SK-N-SH (cell line): ENCODE measurements at regions not wholly inside any gene's neighbourhood (a gene's known extent, or its start where the extent isn't known, plus 50 kb on each side); places are given as distances from the start of the nearest gene placed in this dataset.

Source experiments
- CTCF ChIA-PET: fragments of 300-600, 350-600 bp; formaldehyde crosslinking; extraction: SDS; loops from one replicate; lab custom pipeline; 2021; lab: Yijun Ruan, JAX
- POLR2A ChIA-PET: fragments of 350-600 bp; sonication (Branson Sonifier 250); formaldehyde crosslinking; extraction: SDS; loops from one replicate; lab custom pipeline; 2020; ENCODE audit warnings: antibody characterized with exemption, inconsistent platforms; lab: Yijun Ruan, JAX
- DNase-seq: peaks from one replicate; pipeline ENCODE4 v3.0.0; 2012
- H2AFZ ChIP-seq: fragments of 200-600 bp; sonication (generic); 2 replicates; pipeline ENCODE4 v1.8.1; 2016; ENCODE audit warnings: antibody characterized with exemption, mild to moderate bottlenecking, low read depth
- H3F3A ChIP-seq: fragments of 200-600 bp; sonication (generic); replicated peaks from 2 replicates; pipeline ENCODE3; 2016; ENCODE audit warnings: antibody characterized with exemption, mild to moderate bottlenecking; ENCODE audit not compliant: insufficient read depth
- H3K27ac ChIP-seq, 2 experiments: fragments of 200-500 bp in 1 of 2; fragments of 200-600 bp in 1 of 2; sonication (Bioruptor generic) in 1 of 2; sonication (generic), shearing (Covaris generic) in 1 of 2; 2 replicates each; pipeline versions ENCODE4 v1.5.1 to v1.6.1; 2014 to 2016; ENCODE audit warnings: low read depth in 2 of 2, inconsistent platforms in 1 of 2, low read length in 1 of 2, mild to moderate bottlenecking in 1 of 2, mixed read lengths in 1 of 2
- H3K27me3 ChIP-seq: fragments of 200-600 bp; sonication (generic), shearing (Covaris generic); 2 replicates; pipeline ENCODE4 v1.6.1; 2016; ENCODE audit warnings: mixed run types; ENCODE audit not compliant: insufficient read depth
- H3K36me3 ChIP-seq, 2 experiments: fragments of 200-500 bp in 1 of 2; fragments of 200-600 bp in 1 of 2; sonication (Bioruptor generic) in 1 of 2; sonication (generic) in 1 of 2; replicated peaks in 1 of 2; 2 replicates each; pipeline versions ENCODE3 to v1.5.1; 2014 to 2016; ENCODE audit warnings: low read length in 1 of 2, mild to moderate bottlenecking in 1 of 2; ENCODE audit not compliant: insufficient read depth in 2 of 2, control insufficient read depth in 1 of 2
- H3K4me1 ChIP-seq, 2 experiments: fragments of 200-500 bp in 1 of 2; fragments of 200-600 bp in 1 of 2; sonication (Bioruptor generic) in 1 of 2; sonication (generic), shearing (Covaris generic) in 1 of 2; 2 replicates each; pipeline versions ENCODE4 v1.5.1 to v1.6.1; 2014 to 2016; ENCODE audit warnings: low read depth in 1 of 2, low read length in 1 of 2, mixed run types in 1 of 2; ENCODE audit not compliant: insufficient read depth in 2 of 2, control insufficient read depth in 1 of 2
- H3K4me2 ChIP-seq: fragments of 200-600 bp; sonication (generic), shearing (Covaris generic); 2 replicates; pipeline ENCODE4 v1.6.1; 2017; ENCODE audit warnings: mixed run types
- H3K4me3 ChIP-seq, 2 experiments: fragments of 200-500 bp in 1 of 2; fragments of 200-600 bp in 1 of 2; sonication (Bioruptor generic) in 1 of 2; sonication (generic), shearing (Covaris generic) in 1 of 2; 2 replicates each; pipeline versions ENCODE4 v1.5.1 to v1.8.1; 2014 to 2016; ENCODE audit warnings: low read depth in 2 of 2, inconsistent platforms in 1 of 2, low read length in 1 of 2, mild to moderate bottlenecking in 1 of 2, mixed read lengths in 1 of 2, moderate library complexity in 1 of 2
- H3K79me2 ChIP-seq: fragments of 200-600 bp; sonication (generic); 2 replicates; pipeline ENCODE4 v1.8.1; 2017; ENCODE audit warnings: mild to moderate bottlenecking; ENCODE audit not compliant: insufficient read depth
- H3K9ac ChIP-seq: fragments of 200-600 bp; sonication (generic); 2 replicates; pipeline ENCODE4 v1.6.1; 2017; ENCODE audit warnings: mixed run types
- H3K9me2 ChIP-seq: fragments of 200-600 bp; sonication (generic); 2 replicates; pipeline ENCODE4 v1.6.1; 2017; ENCODE audit warnings: mixed run types
- H3K9me3 ChIP-seq: fragments of 200-600 bp; sonication (generic); 2 replicates; pipeline ENCODE4 v1.6.1; 2017; ENCODE audit warnings: mixed run types, mild to moderate bottlenecking, moderate library complexity
- H4K20me1 ChIP-seq: fragments of 200-600 bp; sonication (generic); 2 replicates; pipeline ENCODE4 v1.6.1; 2017; ENCODE audit warnings: mild to moderate bottlenecking, mixed run types; ENCODE audit not compliant: insufficient read depth
- ELF1 ChIP-seq: IDR thresholded peaks from 2 replicates; pipeline ENCODE4 v1.4.0; 2012
- EZH2phosphoT487 ChIP-seq: fragments of 200-600 bp; sonication (generic); IDR thresholded peaks from 2 replicates; pipeline ENCODE4 v1.6.1; 2017; ENCODE audit warnings: low read depth, mixed run types, mild to moderate bottlenecking, antibody characterized with exemption, moderate library complexity, borderline replicate concordance
- FOSL2 ChIP-seq: IDR thresholded peaks from 2 replicates; pipeline ENCODE4 v1.4.0; 2012; ENCODE audit warnings: low read depth, mild to moderate bottlenecking, moderate library complexity, borderline replicate concordance
- FOXJ3 ChIP-seq: sonication (generic); formaldehyde crosslinking; IDR thresholded peaks from 2 replicates; pipeline ENCODE4 v1.5.1; 2020; ENCODE audit warnings: mild to moderate bottlenecking, missing genetic modification reagents
- FOXM1 ChIP-seq: IDR thresholded peaks from 2 replicates; pipeline ENCODE4 v1.4.0; 2012; ENCODE audit warnings: low read depth, mild to moderate bottlenecking
- GABPA ChIP-seq: IDR thresholded peaks from 2 replicates; pipeline ENCODE4 v1.4.0; 2012; ENCODE audit warnings: low read depth, mild to moderate bottlenecking
- GATA2 ChIP-seq: sonication (generic); formaldehyde crosslinking; IDR thresholded peaks from 2 replicates; pipeline ENCODE4 v1.5.0; 2020; ENCODE audit warnings: mild to moderate bottlenecking, missing genetic modification reagents
- JUND ChIP-seq: IDR thresholded peaks from 2 replicates; pipeline ENCODE4 v1.4.0; 2012
- MEF2A ChIP-seq: IDR thresholded peaks from 2 replicates; pipeline ENCODE4 v1.4.0; 2012; ENCODE audit warnings: low read depth, borderline replicate concordance
- RAD21 ChIP-seq: IDR thresholded peaks from 2 replicates; pipeline ENCODE4 v1.6.1; 2012; ENCODE audit warnings: mild to moderate bottlenecking, low read length
- SIN3A ChIP-seq: IDR thresholded peaks from 2 replicates; pipeline ENCODE4 v1.6.1; 2012; ENCODE audit warnings: low read depth, mild to moderate bottlenecking, low read length, moderate library complexity, borderline replicate concordance
- SMC3 ChIP-seq: IDR thresholded peaks from 2 replicates; pipeline ENCODE4 v1.6.1; 2012; ENCODE audit warnings: low read depth, low read length, improper control_type of control experiment
- USF2 ChIP-seq: fragments of 150-350 bp; IDR thresholded peaks from 2 replicates; pipeline ENCODE4 v1.6.1; 2017; ENCODE audit warnings: antibody characterized with exemption, low read length, low read depth, borderline replicate concordance
- WGBS: methylation state at CpG from one replicate; pipeline ENCODE4 v1.1.6; 2017; ENCODE audit warnings: low lambda C conversion rate; 5-methylcytosine and 5-hydroxymethylcytosine counted together
- TF ChIP-seq, protein P1 (sequence below): fragments of 200-600 bp; sonication (generic); IDR thresholded peaks from 2 replicates; pipeline ENCODE4 v1.6.1; 2017; ENCODE audit warnings: antibody characterized with exemption, mild to moderate bottlenecking, moderate library complexity
- TF ChIP-seq, protein P2 (sequence below): IDR thresholded peaks from 2 replicates; pipeline ENCODE4 v1.4.0; 2012; ENCODE audit warnings: low read depth, borderline replicate concordance

DNA sequence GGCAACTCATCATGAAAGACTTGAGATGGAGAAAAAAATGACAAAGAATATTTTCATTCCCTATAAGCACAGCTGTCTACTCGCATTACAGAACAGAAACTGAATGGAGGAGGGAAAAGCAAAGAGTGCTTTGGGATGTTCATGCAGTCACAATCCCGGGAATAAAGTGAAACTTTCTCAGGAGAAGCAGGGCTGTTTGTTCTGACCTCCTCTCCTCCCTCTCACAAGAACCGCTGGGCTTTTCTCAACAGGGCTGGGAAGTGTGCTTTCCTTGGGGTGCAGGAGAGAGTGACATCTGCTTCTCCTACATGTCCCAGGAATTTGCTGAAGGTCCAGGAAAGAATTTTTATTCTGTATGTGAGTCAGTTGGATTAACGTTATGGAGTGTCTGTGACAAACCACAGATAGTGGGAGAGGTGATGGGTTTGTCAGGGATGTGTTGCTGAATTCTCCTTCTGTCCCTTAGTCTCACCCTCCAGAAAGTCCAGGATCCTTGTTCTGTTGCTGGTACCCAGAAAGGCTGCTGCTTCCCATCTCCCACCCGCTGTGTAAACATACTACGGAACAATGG, 125.6 kb downstream of the HRH4 start (continued):
- TF ChIP-seq USF2 (no peak), SMC3 (no peak), GABPA (no peak), EZH2phosphoT487 (no peak), SIN3A (no peak), GATA2 (CRISPR knock-in tag) (no peak), FOSL2 (no peak), FOXM1 (no peak), JUND (no peak), RAD21 (no peak), ELF1 (no peak), MEF2A (no peak), FOXJ3 (CRISPR knock-in tag) (no peak)

DNA sequence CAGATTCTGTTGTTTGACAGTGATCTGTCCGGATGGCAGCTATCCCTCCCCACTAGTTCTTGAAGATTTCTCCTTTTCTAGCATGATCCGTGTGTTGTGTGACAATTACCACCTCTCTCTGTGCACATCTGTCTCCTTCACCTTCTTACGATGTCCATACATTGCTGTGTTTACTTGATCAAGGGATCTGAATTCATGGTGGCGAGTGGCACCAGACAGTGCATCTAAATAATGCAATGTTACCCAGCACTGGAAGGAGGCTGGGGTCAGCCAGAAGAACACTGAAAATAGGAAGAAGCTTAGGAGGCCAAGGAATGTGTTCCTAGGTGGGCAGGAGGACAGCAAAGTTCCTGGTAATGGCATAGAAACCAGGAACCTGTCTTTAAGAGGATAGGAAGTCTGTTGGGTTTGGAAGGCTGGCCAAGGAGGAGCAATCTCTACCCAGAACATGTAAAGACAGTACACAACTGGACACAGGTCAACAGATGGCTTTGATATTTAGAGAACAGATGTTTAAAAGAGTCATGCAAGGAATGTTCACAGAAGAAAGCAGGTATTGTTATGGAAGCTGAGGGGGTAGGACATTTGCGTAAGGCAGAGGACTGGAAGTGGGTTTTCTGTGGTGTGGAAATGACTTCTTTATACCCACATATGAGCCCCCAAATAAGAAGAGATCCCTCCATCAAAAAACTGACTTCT, 126.4 kb downstream of the HRH4 start:
- Histone ChIP-seq H3F3A (no peaks in the 10 kb centered on the region), H3K4me1 (peaks cover 0 to 7% of the 10 kb centered on the region in 2 experiments; a peak in 1 of 4 replicates), H3K4me3 (no peak overlapping the region), H3K9ac (no peak overlapping the region), H3K79me2 (no peaks in the 10 kb centered on the region), H3K9me2 (no peaks in the 10 kb centered on the region), H2AFZ (no peak overlapping the region), H4K20me1 (no peaks in the 10 kb centered on the region), H3K27ac (no peak overlapping the region), H3K4me2 (no peak overlapping the region), H3K27me3 (no peaks in the 10 kb centered on the region), H3K36me3 (no peaks in the 10 kb centered on the region), H3K9me3 (no peaks in the 10 kb centered on the region)
- POLR2A ChIA-PET = no interaction called here
- CTCF ChIA-PET = interaction anchor here (1.4 to 2.3 kb wide), 2 partner anchors 10 to 86 kb away, joined by 4 to 5 read pairs; no protein-coding TSS in a partner anchor
- WGBS = 61% methylated on average over 5 of the region's 5 CpGs
- no peak for DNase-seq
- no peak for TF ChIP-seq JUND
- TF ChIP-seq GATA2 (CRISPR knock-in tag) = no peak
- TF ChIP-seq, protein P1, sequence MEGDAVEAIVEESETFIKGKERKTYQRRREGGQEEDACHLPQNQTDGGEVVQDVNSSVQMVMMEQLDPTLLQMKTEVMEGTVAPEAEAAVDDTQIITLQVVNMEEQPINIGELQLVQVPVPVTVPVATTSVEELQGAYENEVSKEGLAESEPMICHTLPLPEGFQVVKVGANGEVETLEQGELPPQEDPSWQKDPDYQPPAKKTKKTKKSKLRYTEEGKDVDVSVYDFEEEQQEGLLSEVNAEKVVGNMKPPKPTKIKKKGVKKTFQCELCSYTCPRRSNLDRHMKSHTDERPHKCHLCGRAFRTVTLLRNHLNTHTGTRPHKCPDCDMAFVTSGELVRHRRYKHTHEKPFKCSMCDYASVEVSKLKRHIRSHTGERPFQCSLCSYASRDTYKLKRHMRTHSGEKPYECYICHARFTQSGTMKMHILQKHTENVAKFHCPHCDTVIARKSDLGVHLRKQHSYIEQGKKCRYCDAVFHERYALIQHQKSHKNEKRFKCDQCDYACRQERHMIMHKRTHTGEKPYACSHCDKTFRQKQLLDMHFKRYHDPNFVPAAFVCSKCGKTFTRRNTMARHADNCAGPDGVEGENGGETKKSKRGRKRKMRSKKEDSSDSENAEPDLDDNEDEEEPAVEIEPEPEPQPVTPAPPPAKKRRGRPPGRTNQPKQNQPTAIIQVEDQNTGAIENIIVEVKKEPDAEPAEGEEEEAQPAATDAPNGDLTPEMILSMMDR = no peak
- TF ChIP-seq, protein P2, sequence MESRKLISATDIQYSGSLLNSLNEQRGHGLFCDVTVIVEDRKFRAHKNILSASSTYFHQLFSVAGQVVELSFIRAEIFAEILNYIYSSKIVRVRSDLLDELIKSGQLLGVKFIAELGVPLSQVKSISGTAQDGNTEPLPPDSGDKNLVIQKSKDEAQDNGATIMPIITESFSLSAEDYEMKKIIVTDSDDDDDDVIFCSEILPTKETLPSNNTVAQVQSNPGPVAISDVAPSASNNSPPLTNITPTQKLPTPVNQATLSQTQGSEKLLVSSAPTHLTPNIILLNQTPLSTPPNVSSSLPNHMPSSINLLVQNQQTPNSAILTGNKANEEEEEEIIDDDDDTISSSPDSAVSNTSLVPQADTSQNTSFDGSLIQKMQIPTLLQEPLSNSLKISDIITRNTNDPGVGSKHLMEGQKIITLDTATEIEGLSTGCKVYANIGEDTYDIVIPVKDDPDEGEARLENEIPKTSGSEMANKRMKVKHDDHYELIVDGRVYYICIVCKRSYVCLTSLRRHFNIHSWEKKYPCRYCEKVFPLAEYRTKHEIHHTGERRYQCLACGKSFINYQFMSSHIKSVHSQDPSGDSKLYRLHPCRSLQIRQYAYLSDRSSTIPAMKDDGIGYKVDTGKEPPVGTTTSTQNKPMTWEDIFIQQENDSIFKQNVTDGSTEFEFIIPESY = no peak
- TF ChIP-seq FOXJ3 (CRISPR knock-in tag) = no peak
- no peak for TF ChIP-seq FOSL2
- no peak for TF ChIP-seq SIN3A
- no peak for TF ChIP-seq GABPA
